IgD-negative memory B cell (primary cell): ENCODE measurements at regions not wholly inside any gene's neighbourhood (a gene's known extent, or its start where the extent isn't known, plus 50 kb on each side); places are given as distances from the start of the nearest gene placed in this dataset.

Source experiments
- H3K27ac Mint-ChIP-seq, 3 donors: one replicate each; pipeline ENCODE4 v1.8.0; 2020 to 2022; ENCODE audit warnings: mild to moderate bottlenecking in 3 of 3, mixed read lengths in 3 of 3, moderate library complexity in 1 of 3
- H3K27me3 Mint-ChIP-seq: one replicate; pipeline ENCODE4 v1.8.0; 2021; ENCODE audit warnings: mixed read lengths
- H3K36me3 Mint-ChIP-seq: one replicate; pipeline ENCODE4 v1.8.0; 2020; ENCODE audit warnings: mild to moderate bottlenecking, mixed read lengths
- H3K4me1 Mint-ChIP-seq, 3 donors: one replicate each; pipeline ENCODE4 v1.8.0; 2020 to 2022; ENCODE audit warnings: mixed read lengths in 3 of 3, mild to moderate bottlenecking in 1 of 3
- H3K4me3 Mint-ChIP-seq, 4 donors: one replicate each; pipeline ENCODE4 v1.8.0; 2020 to 2022; ENCODE audit warnings: mild to moderate bottlenecking in 4 of 4, mixed read lengths in 4 of 4, moderate library complexity in 3 of 4
- H3K9me3 Mint-ChIP-seq, 3 donors: one replicate each; pipeline ENCODE4 v1.8.0; 2020 to 2021; ENCODE audit warnings: mixed read lengths in 3 of 3, mild to moderate bottlenecking in 1 of 3

DNA sequence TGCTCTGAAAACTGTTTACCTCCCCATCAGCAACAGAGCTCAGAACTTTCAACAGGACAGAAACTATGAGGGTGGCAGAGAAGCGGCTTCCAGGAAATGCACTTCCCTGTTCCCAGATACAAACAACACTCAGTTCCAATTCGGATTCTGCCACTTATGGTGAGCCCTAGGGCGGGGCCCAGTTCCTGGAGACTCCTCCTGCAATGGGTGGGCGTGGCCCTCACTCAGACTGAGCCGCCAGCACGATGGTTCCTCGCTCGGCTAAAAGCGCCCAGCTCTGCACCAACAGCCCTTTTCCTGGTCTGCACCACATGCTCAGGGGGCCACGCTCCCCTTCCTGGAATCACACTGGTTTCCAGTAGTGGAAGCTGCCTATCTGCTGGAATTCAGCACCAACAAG, 314.1 kb downstream of the CTTN start:
- H3K36me3 Mint-ChIP-seq, result peaks cover 3% of the 10 kb centered on the region
- H3K4me3 Mint-ChIP-seq, result no peak overlapping the region
- H3K4me1 Mint-ChIP-seq, result peaks cover 0 to 1% (median 0%) of the 10 kb centered on the region in 3 donors
- peaks cover 0 to 4% (median 0%) of the 10 kb centered on the region in 3 donors for H3K9me3 Mint-ChIP-seq
- peaks cover 14% of the 10 kb centered on the region for H3K27me3 Mint-ChIP-seq
- no peak overlapping the region for H3K27ac Mint-ChIP-seq

DNA sequence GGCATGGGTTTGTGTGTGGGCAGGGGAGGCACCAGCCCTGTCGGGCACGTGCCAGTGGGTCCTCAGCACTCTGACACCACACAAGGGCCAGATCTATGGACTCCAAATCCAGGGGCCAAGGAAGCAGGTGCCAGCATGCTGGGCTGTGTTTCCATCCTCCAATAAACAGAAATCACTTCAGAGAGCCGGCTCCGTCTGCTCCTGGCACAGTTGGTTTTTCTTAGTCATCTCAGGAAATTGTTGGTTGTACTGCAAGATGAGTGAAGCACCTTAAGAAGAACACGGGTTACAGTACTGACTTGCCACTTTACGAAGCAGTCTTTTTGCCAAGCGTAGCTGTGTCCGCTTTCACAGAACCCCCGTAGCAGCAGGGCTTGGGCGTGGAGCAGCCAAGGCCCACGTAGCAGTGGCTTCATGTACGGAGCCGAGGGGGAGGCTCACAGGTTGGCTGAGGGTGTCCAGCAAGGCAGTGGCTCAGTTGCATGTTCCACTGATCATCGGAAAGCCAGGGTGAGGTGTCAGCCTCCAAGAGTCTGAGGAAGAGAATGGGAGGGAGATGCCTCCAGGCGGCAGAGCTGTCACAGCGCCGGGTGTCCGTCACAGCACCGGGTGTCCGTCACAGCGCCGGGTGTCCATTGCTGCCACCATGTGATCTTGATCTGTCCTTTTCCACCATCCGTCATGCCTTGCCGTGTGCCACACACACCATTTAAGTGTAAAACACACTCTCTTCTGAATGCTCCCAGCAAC, 314.9 kb downstream of the CTTN start:
- Mint-ChIP-seq H3K4me3 (no peak overlapping the region), H3K4me1 (peaks cover 0 to 1% (median 0%) of the 10 kb centered on the region in 3 donors), H3K36me3 (peaks cover 3% of the 10 kb centered on the region), H3K27me3 (peaks cover 13% of the 10 kb centered on the region), H3K9me3 (peaks cover 0 to 4% (median 0%) of the 10 kb centered on the region in 3 donors), H3K27ac (peak overlapping the region in 1 of 3 donors; percentile 28)

DNA sequence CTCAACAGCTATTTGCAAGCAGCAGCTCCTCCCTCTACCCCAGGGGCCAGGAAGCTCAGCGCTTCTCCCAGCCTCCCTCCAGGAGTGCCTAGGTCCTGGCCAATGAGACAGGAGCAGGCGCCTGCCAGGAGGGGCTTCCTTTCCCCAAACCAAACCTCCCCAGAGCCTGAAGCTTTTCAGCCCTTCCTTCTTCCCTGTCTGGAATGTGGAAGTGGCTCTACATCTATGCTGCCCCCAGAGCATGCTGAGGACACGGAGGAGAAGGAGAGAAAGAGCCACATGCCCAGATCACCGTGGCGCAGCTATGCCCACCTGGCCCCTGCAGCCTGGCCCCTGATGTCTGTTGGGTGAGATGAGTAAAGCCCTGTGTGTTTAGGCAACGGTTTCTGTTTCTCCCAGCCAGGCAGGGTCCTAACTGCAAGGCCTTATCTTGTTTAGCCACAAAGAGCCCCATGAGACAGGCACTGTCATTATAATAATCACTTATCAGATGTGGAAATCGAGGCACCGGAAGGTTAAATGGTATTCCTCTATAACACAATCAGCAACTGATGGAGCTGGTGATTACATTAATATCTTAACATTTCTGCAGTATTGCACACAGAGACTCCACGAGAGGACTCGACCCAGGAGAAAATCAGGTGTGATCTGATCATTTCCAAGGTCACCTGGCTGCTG, 315.8 kb downstream of the CTTN start:
- peaks cover 0 to 1% (median 0%) of the 10 kb centered on the region in 3 donors for H3K4me1 Mint-ChIP-seq
- H3K4me3 Mint-ChIP-seq, result no peak overlapping the region
- H3K27me3 Mint-ChIP-seq, result peaks cover 13% of the 10 kb centered on the region
- peaks cover 3% of the 10 kb centered on the region for H3K36me3 Mint-ChIP-seq
- peaks cover 0 to 4% (median 0%) of the 10 kb centered on the region in 3 donors for H3K9me3 Mint-ChIP-seq
- no peak overlapping the region for H3K27ac Mint-ChIP-seq

DNA sequence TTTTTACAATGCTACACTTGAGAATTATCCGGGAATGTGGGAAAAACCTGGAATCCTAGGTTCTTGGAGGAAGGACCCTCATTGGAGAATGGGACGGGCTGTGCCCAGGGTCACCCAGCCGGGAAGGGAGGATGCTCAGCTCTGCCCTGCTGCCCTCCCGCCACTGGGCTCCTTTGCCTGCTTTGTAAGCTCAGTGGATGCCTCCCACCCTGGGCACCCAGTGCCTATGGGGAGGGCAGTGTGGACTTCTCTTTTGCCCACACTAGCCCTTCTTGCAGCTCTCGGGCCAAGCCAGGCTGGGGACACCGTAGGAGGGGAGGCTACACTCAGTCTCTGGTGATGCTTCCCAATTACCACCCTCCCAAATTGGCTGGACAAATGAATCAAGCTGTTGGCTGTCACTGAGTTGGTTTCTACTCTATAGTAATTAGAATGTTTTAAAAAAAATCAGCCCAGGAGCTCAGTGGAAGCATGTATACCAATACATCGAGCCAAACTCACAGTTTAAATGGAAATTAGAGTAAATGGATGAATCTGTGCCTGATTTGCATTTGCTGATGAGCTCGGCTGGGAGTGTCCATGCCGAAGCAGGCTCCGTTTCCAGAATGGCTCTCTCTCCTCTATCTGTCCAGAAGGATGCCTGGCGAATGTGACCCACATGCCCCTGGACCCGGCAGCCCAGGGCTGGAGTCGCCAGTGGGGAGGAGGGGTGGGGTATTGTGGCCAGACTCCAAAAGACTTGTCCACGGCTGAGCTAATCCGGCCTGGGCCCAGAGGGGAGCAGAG, 317.0 kb downstream of the CTTN start:
- no peak overlapping the region for H3K4me3 Mint-ChIP-seq
- H3K4me1 Mint-ChIP-seq, result no peaks in the 10 kb centered on the region
- H3K27me3 Mint-ChIP-seq, result peaks cover 11% of the 10 kb centered on the region
- H3K27ac Mint-ChIP-seq, result no peak overlapping the region
- H3K36me3 Mint-ChIP-seq, result peaks cover 3% of the 10 kb centered on the region
- peaks cover 0 to 4% (median 0%) of the 10 kb centered on the region in 3 donors for H3K9me3 Mint-ChIP-seq

DNA sequence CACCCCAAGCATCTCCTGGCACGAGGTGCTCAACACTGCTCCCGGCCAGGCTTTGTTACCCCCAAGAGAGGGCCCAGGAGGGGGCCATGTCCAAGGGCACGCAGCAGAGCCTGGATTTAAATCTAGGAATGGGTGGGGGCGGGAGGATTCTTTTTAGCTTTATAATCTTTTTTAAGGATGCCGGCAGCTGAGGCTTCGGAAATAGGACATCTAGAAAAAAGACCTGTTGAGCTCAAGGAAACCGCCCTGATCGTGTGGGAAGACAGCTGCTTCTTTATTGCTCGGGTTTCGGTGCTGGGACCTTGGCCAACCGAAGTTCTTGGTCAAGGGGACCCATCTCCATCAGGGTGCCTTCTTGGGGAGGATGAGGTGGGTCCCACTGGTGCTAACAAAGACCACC, 317.9 kb downstream of the CTTN start:
- H3K27ac Mint-ChIP-seq, result no peak overlapping the region
- H3K36me3 Mint-ChIP-seq, result peaks cover 3% of the 10 kb centered on the region
- H3K4me3 Mint-ChIP-seq, result no peak overlapping the region
- H3K27me3 Mint-ChIP-seq, result peaks cover 10% of the 10 kb centered on the region
- no peaks in the 10 kb centered on the region for H3K4me1 Mint-ChIP-seq
- H3K9me3 Mint-ChIP-seq, result peaks cover 0 to 4% (median 0%) of the 10 kb centered on the region in 3 donors

DNA sequence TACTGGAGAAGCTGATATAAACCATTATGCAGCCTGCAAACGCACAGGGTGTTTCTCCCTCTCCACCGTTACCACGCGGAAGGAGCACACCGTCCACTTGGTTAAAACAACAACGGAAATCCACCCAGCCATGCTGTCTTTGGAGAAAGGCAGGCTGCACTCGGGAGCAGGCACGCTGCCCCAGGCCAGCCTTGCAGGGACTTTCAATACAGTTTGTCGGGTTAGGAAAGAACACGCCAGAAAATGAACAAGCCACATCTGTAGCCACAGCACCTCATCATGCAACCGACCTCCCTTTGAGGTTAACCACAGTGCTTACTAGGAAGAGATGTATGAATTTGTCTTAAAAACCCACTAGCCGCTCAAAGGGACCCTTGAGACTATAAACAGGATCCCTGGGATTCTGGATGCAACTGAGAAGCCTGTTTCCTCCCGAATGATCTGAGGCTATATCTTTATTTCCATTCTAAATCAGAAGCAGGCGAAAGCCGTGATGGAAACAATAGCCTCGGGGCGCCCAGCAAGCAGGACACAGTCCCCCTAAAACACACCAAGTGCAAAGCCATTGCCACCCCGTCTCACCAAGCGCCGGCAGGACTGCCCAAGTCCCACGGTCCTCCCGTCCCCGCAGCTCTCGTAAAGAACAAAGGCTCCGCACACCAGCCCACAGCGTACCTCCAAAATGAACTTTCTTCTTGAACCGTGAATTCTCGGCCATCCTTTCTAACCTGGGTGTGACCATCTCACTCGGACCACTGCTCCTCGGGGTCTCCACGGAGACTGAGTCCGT, 318.9 kb downstream of the CTTN start:
- no peak overlapping the region for H3K27ac Mint-ChIP-seq
- H3K9me3 Mint-ChIP-seq, result peaks cover 0 to under 1% (median 0%) of the 10 kb centered on the region in 3 donors
- peaks cover 7% of the 10 kb centered on the region for H3K27me3 Mint-ChIP-seq
- H3K4me1 Mint-ChIP-seq, result no peaks in the 10 kb centered on the region
- peaks cover 2% of the 10 kb centered on the region for H3K36me3 Mint-ChIP-seq
- no peak overlapping the region for H3K4me3 Mint-ChIP-seq

DNA sequence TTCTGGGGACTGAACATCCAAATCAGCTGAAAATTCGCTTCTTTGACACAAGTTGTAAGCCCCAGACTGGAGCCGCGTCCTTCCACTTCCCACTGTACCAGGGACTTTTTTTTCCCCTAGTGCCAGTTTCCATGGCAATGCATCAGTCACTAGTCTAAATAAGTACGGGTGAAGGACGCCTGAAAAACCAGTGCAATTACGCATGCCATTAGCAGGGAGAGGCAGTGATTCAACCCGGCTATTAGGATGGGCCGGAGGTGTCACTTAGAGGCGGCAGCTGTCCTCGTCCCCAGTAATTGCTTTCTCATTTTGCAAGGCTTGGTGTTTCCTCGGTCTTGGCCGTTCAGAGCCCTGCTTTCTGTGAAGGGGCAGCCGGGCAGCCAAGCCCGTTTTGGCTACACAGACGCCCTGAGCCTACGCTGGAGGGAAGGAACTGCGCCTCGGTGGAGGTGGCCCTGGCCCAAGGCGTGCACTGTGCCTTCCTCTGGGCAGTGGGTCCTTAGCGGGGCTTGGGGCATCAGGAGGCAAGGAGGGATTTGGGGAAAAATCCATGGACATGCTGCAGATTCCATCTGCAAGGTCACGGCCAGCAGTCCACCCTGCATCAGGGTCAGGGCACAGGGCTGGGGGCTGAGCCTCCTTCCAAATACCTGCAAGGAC, 319.7 kb downstream of the CTTN start:
- Mint-ChIP-seq H3K27ac (no peak overlapping the region), H3K4me1 (no peaks in the 10 kb centered on the region), H3K36me3 (no peaks in the 10 kb centered on the region), H3K9me3 (no peaks in the 10 kb centered on the region), H3K4me3 (no peak overlapping the region), H3K27me3 (peaks cover 7% of the 10 kb centered on the region)

DNA sequence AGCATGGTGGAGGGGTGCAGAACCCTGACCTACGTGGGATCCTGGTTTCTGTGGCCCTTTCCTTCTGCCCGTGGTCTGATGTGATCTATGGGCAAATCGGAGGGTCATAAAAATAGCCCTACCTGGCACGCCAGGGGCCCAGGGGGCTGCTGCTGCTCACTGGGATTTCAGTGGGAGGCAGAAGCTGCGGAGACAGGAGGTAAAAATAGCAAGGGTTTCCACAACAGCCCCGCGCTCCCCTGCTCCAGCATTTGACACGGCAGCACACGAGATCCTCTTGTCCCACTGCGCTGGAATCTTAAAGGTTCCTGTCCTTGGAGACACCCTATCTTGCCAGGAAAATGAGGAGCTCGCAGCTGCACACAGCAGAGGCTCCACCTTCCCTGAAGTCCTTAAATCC, 321.2 kb downstream of the CTTN start:
- H3K27me3 Mint-ChIP-seq, result peaks cover 7% of the 10 kb centered on the region
- H3K4me1 Mint-ChIP-seq, result no peaks in the 10 kb centered on the region
- no peak overlapping the region for H3K4me3 Mint-ChIP-seq
- H3K9me3 Mint-ChIP-seq, result no peaks in the 10 kb centered on the region
- no peak overlapping the region for H3K27ac Mint-ChIP-seq
- no peaks in the 10 kb centered on the region for H3K36me3 Mint-ChIP-seq

DNA sequence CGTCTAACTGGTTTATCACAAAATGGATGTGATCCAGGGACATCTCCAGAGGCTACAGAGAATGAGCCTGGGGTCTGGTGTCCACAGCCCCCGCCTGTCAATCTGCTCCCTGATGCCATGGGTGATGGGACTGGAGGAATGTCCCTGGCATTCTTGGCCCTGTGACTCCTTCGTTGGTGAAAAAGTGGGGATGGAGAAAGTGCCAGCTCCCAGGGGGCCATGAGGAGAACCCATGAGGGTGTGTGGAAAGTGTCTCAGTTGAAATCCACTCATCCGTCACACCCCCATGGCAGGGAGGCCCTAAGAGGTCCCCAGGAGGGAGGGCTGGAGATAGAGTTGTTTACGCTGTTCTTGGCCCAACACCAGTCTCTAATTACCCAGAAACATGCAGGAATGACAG, 322.0 kb downstream of the CTTN start:
- Mint-ChIP-seq H3K27ac (no peak overlapping the region), H3K27me3 (peaks cover 7% of the 10 kb centered on the region)

DNA sequence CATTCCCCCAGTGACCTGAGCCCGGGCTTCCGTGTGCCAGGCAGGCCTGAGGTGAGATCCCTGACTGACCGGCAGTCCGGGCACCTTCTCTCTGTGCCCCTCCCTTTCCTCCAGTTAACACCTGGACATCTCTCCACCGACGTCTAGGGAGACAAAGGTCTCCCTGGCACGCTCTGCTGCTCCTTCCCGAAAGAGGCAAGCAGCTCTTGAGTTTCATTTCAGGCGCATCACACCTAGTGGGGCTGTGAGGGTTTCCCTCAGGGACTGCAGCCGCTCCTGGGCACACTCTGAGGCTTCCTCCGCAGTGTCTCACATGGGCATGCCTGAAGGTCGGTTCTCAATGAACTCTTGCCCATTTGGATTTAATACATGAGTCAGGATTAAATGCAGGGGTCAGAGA, 322.7 kb downstream of the CTTN start:
- Mint-ChIP-seq H3K4me3 (no peak overlapping the region), H3K27ac (no peak overlapping the region), H3K9me3 (peaks cover 0 to 3% (median 0%) of the 10 kb centered on the region in 3 donors)

More for the DNA sequence above, 322.0 kb downstream of the CTTN start:
- Mint-ChIP-seq H3K4me3 (no peak overlapping the region), H3K36me3 (no peaks in the 10 kb centered on the region), H3K4me1 (no peaks in the 10 kb centered on the region), H3K9me3 (no peaks in the 10 kb centered on the region)

DNA sequence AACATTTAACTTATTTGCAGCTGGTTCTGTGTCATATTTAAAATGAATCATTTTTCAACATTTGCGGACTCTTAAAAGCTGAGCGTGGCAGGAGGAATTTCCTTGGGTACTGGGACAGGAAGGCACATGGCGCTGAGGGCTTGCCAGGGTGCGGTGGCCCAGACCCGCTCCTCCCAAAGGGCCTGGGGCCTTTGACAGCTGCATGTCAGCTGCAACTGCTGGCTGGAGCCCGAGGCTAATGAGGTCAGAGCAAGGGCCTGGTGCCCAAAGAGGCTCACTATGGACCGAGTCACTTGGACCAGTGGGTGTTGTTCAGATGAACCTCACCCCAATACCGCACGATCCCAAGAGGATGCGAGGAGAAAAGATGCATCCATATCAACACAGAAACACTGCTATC, 326.9 kb downstream of the CTTN start:
- H3K9me3 Mint-ChIP-seq, result peaks cover 0 to 6% (median 3%) of the 10 kb centered on the region in 3 donors
- no peaks in the 10 kb centered on the region for H3K27me3 Mint-ChIP-seq
- no peak overlapping the region for H3K4me3 Mint-ChIP-seq
- H3K4me1 Mint-ChIP-seq, result no peaks in the 10 kb centered on the region
- H3K27ac Mint-ChIP-seq, result no peak overlapping the region
- no peaks in the 10 kb centered on the region for H3K36me3 Mint-ChIP-seq

More for the DNA sequence above, 322.7 kb downstream of the CTTN start:
- Mint-ChIP-seq H3K4me1 (no peaks in the 10 kb centered on the region), H3K27me3 (peaks cover 7% of the 10 kb centered on the region), H3K36me3 (no peaks in the 10 kb centered on the region)

DNA sequence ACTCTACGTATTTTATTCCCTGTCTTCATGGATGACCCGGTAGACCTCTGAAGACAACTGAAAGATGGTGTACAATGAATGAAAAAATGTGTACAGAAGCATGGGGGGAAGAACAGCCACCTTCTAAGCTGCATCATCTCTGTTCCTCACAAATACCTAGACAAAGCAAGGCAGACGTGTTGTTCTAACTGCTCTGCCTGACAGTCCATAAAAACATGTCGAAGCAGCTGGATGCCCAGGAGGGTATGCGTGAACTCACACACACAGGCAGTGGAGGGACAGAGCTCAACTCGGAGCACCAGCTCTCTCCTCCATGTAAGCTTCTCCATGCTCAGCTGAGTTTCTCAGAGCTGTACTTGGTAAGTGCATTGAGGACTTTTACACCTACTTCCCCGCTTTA, 327.4 kb downstream of the CTTN start:
- H3K27me3 Mint-ChIP-seq, result no peaks in the 10 kb centered on the region
- H3K4me3 Mint-ChIP-seq, result no peak overlapping the region
- no peaks in the 10 kb centered on the region for H3K4me1 Mint-ChIP-seq
- no peak overlapping the region for H3K27ac Mint-ChIP-seq
- H3K36me3 Mint-ChIP-seq, result no peaks in the 10 kb centered on the region
- H3K9me3 Mint-ChIP-seq, result peaks cover 0 to 6% (median 3%) of the 10 kb centered on the region in 3 donors

DNA sequence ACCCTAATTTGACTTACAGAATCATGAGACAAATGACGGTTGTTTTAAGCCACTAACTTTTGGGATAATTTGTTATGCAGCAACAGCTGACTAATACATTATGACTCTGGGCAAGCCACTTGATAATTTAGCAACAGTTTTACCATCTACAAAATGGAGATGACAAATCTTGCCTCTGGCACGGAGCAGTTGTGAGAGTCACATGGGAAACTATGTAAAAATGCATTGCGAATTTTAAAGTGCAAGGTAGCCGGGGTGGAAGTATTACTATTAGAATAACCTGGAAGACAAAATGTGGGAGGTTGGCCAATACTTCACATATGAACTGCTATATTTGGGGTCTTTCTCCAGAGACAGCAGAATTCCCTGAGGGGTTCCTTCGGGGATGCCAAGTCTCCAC, 328.7 kb downstream of the CTTN start:
- Mint-ChIP-seq H3K36me3 (no peaks in the 10 kb centered on the region), H3K9me3 (peaks cover 0 to 6% (median 3%) of the 10 kb centered on the region in 3 donors), H3K4me3 (no peak overlapping the region), H3K27ac (no peak overlapping the region), H3K27me3 (no peaks in the 10 kb centered on the region), H3K4me1 (no peaks in the 10 kb centered on the region)

DNA sequence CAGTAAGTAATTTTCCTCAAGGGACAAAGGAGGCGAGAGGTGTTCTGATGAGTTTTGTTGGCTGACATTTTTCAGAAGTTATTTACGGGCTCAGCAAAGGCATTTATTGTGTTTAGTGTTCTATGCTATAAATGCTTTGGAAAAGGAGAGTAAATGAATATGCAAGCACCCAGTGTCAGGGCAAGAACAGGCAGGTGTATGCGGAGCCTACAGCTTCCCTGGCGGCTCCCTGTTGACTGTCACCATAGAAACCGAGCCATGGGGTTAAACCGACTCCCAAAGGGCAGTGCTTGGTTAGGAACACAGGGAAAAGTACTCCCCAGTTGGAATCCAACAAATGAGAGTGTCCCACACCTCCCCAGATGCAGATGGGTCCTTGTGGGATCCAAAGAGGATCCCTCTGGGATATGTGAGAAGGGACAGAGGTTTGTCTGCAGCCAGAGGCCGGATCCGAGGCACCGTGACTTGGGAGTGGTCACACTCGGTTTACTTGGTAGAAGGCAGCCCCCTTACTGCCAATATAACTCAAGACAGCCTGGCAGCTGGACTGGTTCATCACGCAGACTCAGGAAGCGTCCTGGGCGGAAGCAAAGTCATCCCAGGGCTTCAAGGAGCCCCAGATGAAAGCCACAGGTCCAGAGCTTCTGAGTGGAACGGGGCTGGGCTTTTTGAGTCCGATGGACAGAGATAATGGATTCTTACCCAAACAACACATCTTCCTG, 329.7 kb downstream of the CTTN start:
- H3K27me3 Mint-ChIP-seq, result no peaks in the 10 kb centered on the region
- H3K4me3 Mint-ChIP-seq, result no peak overlapping the region
- no peaks in the 10 kb centered on the region for H3K36me3 Mint-ChIP-seq
- H3K4me1 Mint-ChIP-seq, result no peaks in the 10 kb centered on the region
- H3K27ac Mint-ChIP-seq, result no peak overlapping the region
- peaks cover 0 to 6% (median 3%) of the 10 kb centered on the region in 3 donors for H3K9me3 Mint-ChIP-seq
